ENCODE measurements at regions not wholly inside any gene's neighbourhood (a gene's known extent, or its start where the extent isn't known, plus 50 kb on each side); places are given as distances from the start of the nearest gene placed in this dataset.

- no peak overlapping the region for H3K4me3 ChIP-seq (ENCODE audit: low read depth, low read length)
- no peak for TF ChIP-seq CTCF (IDR thresholded peaks at IDR 0.05; ENCODE audit: low read depth, low read length, missing control alignments)
- DNase-seq (ENCODE audit: low read depth): no peak
- in situ Hi-C loops (cut with HindIII; ENCODE audit: low sequenced_read_pairs): no loop called here
These were observed 209.2 kb upstream of the CDIN1 start for GRCh38 chr15:36370051-36370730.

GRCh38 chr15:36370731-36371112 lies 208.7 kb upstream of the CDIN1 start:
- DNase-seq (ENCODE audit: low read depth): peak; percentile 47
- in situ Hi-C loops (cut with HindIII; ENCODE audit: low sequenced_read_pairs): no loop called here
- TF ChIP-seq CTCF (IDR thresholded peaks at IDR 0.05; ENCODE audit: low read depth, low read length, missing control alignments): no peak
- H3K4me3 ChIP-seq (ENCODE audit: low read depth, low read length): no peak overlapping the region

- no peak for DNase-seq (ENCODE audit: low read depth)
- in situ Hi-C loops (cut with HindIII; ENCODE audit: low sequenced_read_pairs): no loop called here
- no peak overlapping the region for H3K4me3 ChIP-seq (ENCODE audit: low read depth, low read length)
- TF ChIP-seq CTCF (IDR thresholded peaks at IDR 0.05; ENCODE audit: low read depth, low read length, missing control alignments): no peak
These were observed 207.9 kb upstream of the CDIN1 start for GRCh38 chr15:36371509-36371908.

- no peak overlapping the region for H3K4me3 ChIP-seq (ENCODE audit: low read depth, low read length)
- no peak for TF ChIP-seq CTCF (IDR thresholded peaks at IDR 0.05; ENCODE audit: low read depth, low read length, missing control alignments)
- in situ Hi-C loops (cut with HindIII; ENCODE audit: low sequenced_read_pairs): no loop called here
- no peak for DNase-seq (ENCODE audit: low read depth)
These were observed 206.5 kb upstream of the CDIN1 start for GRCh38 chr15:36372968-36373367.

GRCh38 chr15:36373550-36373949 lies 205.9 kb upstream of the CDIN1 start:
- no peak overlapping the region for H3K4me3 ChIP-seq (ENCODE audit: low read depth, low read length)
- DNase-seq (ENCODE audit: low read depth): no peak
- in situ Hi-C loops (cut with HindIII; ENCODE audit: low sequenced_read_pairs): no loop called here
- no peak for TF ChIP-seq CTCF (IDR thresholded peaks at IDR 0.05; ENCODE audit: low read depth, low read length, missing control alignments)

GRCh38 chr15:36389107-36389506 lies 190.3 kb upstream of the CDIN1 start:
- no peak for TF ChIP-seq CTCF (IDR thresholded peaks at IDR 0.05; ENCODE audit: low read depth, low read length, missing control alignments)
- H3K4me3 ChIP-seq (ENCODE audit: low read depth, low read length): no peak overlapping the region
- in situ Hi-C loops (cut with HindIII; ENCODE audit: low sequenced_read_pairs): no loop called here
- no peak for DNase-seq (ENCODE audit: low read depth)
